ENCODE measurements at regions not wholly inside any gene's neighbourhood (a gene's known extent, or its start where the extent isn't known, plus 50 kb on each side); places are given as distances from the start of the nearest gene placed in this dataset.

GRCh38 chr2:451495-451894, 163.6 kb upstream of the ALKAL2 start:
- DNase-seq (ENCODE audit: low spot score), result no peak

- DNase-seq (ENCODE audit: low spot score), result no peak
Measured at GRCh38 chr2:449246-450067, 161.6 kb upstream of the ALKAL2 start.

GRCh38 chr2:447902-448665, 160.2 kb upstream of the ALKAL2 start:
- no peak for DNase-seq (ENCODE audit: low spot score)

- DNase-seq (ENCODE audit: low spot score), result no peak
Measured at GRCh38 chr2:446963-447530, 159.2 kb upstream of the ALKAL2 start.

- no peak for DNase-seq (ENCODE audit: low spot score)
Measured at GRCh38 chr2:446303-446874, 158.5 kb upstream of the ALKAL2 start.

- no peak for DNase-seq (ENCODE audit: low spot score)
Measured at GRCh38 chr2:445896-446295, 158.0 kb upstream of the ALKAL2 start.

- no peak for DNase-seq (ENCODE audit: low spot score)
Measured at GRCh38 chr2:444937-445884, 157.3 kb upstream of the ALKAL2 start.

GRCh38 chr2:443741-444140, 155.8 kb upstream of the ALKAL2 start:
- peak; percentile 3 for DNase-seq (ENCODE audit: low spot score)

- no peak for DNase-seq (ENCODE audit: low spot score)
Measured at GRCh38 chr2:443216-443615, 155.3 kb upstream of the ALKAL2 start.

- no peak for DNase-seq (ENCODE audit: low spot score)
Measured at GRCh38 chr2:441258-442022, 153.5 kb upstream of the ALKAL2 start.

GRCh38 chr2:440403-440740, 152.5 kb upstream of the ALKAL2 start:
- DNase-seq (ENCODE audit: low spot score), result no peak

GRCh38 chr2:439556-440402, 151.9 kb upstream of the ALKAL2 start:
- DNase-seq (ENCODE audit: low spot score), result no peak

- no peak for DNase-seq (ENCODE audit: low spot score)
Measured at GRCh38 chr2:439077-439476, 151.2 kb upstream of the ALKAL2 start.

- no peak for DNase-seq (ENCODE audit: low spot score)
Measured at GRCh38 chr2:437756-438393, 150.0 kb upstream of the ALKAL2 start.

- DNase-seq (ENCODE audit: low spot score), result no peak
Measured at GRCh38 chr2:437180-437579, 149.3 kb upstream of the ALKAL2 start.

- DNase-seq (ENCODE audit: low spot score), result no peak
Measured at GRCh38 chr2:436205-436604, 148.3 kb upstream of the ALKAL2 start.

- DNase-seq (ENCODE audit: low spot score), result no peak
Measured at GRCh38 chr2:434625-435024, 146.7 kb upstream of the ALKAL2 start.

- no peak for DNase-seq (ENCODE audit: low spot score)
Measured at GRCh38 chr2:433216-433615, 145.3 kb upstream of the ALKAL2 start.
